IMR-90 (cell line): ENCODE measurements at regions not wholly inside any gene's neighbourhood (a gene's known extent, or its start where the extent isn't known, plus 50 kb on each side); places are given as distances from the start of the nearest gene placed in this dataset.

Experiments used
- ATAC-seq: fragments of 200-7000 bp; cut with Tn5 transposase; 2 replicates; pipeline ENCODE4 v1.9.1; 2020; ENCODE audit warnings: low read depth, mild to moderate bottlenecking, moderate library complexity
- BruUV-seq: library from RNA; stranded (reverse); fragments of 400-500 nt; replicated peaks from 2 replicates; lab custom pipeline; 2021; lab: Mats Ljungman, UMichigan
- CTCF ChIA-PET: fragments of 300-600 bp; formaldehyde crosslinking; extraction: SDS; loops from one replicate; lab custom pipeline; 2021; ENCODE audit warnings: antibody characterized with exemption; lab: Yijun Ruan, JAX
- POLR2A ChIA-PET: fragments of 300-600 bp; sonication (Branson Sonifier 250); formaldehyde crosslinking; loops from one replicate; lab custom pipeline; 2022; ENCODE audit warnings: antibody characterized with exemption; ENCODE audit not compliant: unreplicated experiment; lab: Charles Lee
- DNase-seq: peaks from one replicate; pipeline ENCODE4 v3.0.0; 2013
- H2AFZ ChIP-seq: replicated peaks from 2 replicates; pipeline ENCODE3; 2013; ENCODE audit warnings: low read length, mild to moderate bottlenecking; ENCODE audit not compliant: poor library complexity
- H2AK5ac ChIP-seq: 2 replicates; pipeline ENCODE4 v1.6.1; 2013; ENCODE audit warnings: low read depth, low read length, inconsistent platforms
- H2AK9ac ChIP-seq: replicated peaks from 2 replicates; pipeline ENCODE3; 2013; ENCODE audit warnings: mild to moderate bottlenecking, low read depth, low read length, moderate library complexity; ENCODE audit not compliant: poor library complexity
- H2BK120ac ChIP-seq: 2 replicates; pipeline ENCODE4 v1.6.1; 2013; ENCODE audit warnings: low read depth, low read length, inconsistent platforms
- H2BK15ac ChIP-seq: 3 replicates; pipeline ENCODE4 v1.6.1; 2013; ENCODE audit warnings: low read depth, low read length, inconsistent platforms
- H2BK20ac ChIP-seq: 2 replicates; pipeline ENCODE4 v1.6.1; 2013; ENCODE audit warnings: low read depth, mild to moderate bottlenecking, inconsistent platforms, low read length, moderate library complexity
- H2BK5ac ChIP-seq: 2 replicates; pipeline ENCODE4 v1.6.1; 2013; ENCODE audit warnings: mild to moderate bottlenecking, low read depth, low read length, inconsistent platforms; ENCODE audit not compliant: poor library complexity, severe bottlenecking
- H3K14ac ChIP-seq: replicated peaks from 2 replicates; pipeline ENCODE4 v1.6.1; 2013; ENCODE audit warnings: low read depth, low read length, inconsistent platforms
- H3K18ac ChIP-seq: 2 replicates; pipeline ENCODE4 v1.6.1; 2013; ENCODE audit warnings: low read depth, low read length, control low read depth
- H3K23ac ChIP-seq: 2 replicates; pipeline ENCODE4 v1.6.1; 2013; ENCODE audit warnings: low read depth, low read length, inconsistent platforms
- H3K27ac ChIP-seq: 2 replicates; pipeline ENCODE4 v1.5.1; 2013; ENCODE audit warnings: mild to moderate bottlenecking, control low read depth, low read length; ENCODE audit not compliant: insufficient read depth
- H3K27me3 ChIP-seq: 2 replicates; pipeline ENCODE4 v1.6.1; 2013; ENCODE audit warnings: low read length; ENCODE audit not compliant: control insufficient read depth, insufficient read depth
- H3K36me3 ChIP-seq: 2 replicates; pipeline ENCODE4 v1.6.1; 2013; ENCODE audit warnings: low read length, mixed read lengths; ENCODE audit not compliant: control insufficient read depth, insufficient read depth
- H3K4ac ChIP-seq: 2 replicates; pipeline ENCODE4 v1.6.1; 2013; ENCODE audit warnings: low read depth, low read length, inconsistent platforms
- H3K4me1 ChIP-seq: 2 replicates; pipeline ENCODE4 v1.6.1; 2013; ENCODE audit warnings: low read length, mixed read lengths; ENCODE audit not compliant: control insufficient read depth, insufficient read depth
- H3K4me2 ChIP-seq: 2 replicates; pipeline ENCODE4 v1.6.1; 2013; ENCODE audit warnings: low read depth, mild to moderate bottlenecking, control low read depth, low read length, moderate library complexity
- H3K4me3 ChIP-seq: 2 replicates; pipeline ENCODE4 v1.5.1; 2013; ENCODE audit warnings: low read depth, mild to moderate bottlenecking, control low read depth, low read length, moderate library complexity; ENCODE audit not compliant: insufficient read depth
- H3K56ac ChIP-seq: 2 replicates; pipeline ENCODE4 v1.6.1; 2013; ENCODE audit warnings: low read length, inconsistent platforms; ENCODE audit not compliant: insufficient read depth; ENCODE audit errors: extremely low read depth
- H3K79me1 ChIP-seq, 2 experiments: 2 replicates each; pipeline ENCODE4 v1.6.1; 2013; ENCODE audit warnings: low read length in 2 of 2, inconsistent platforms in 1 of 2, low read depth in 1 of 2
- H3K9ac ChIP-seq: 2 replicates; pipeline ENCODE4 v1.6.1; 2013; ENCODE audit warnings: low read depth, low read length, control low read depth
- H3K9me1 ChIP-seq: 2 replicates; pipeline ENCODE4 v1.6.1; 2013; ENCODE audit warnings: low read length, inconsistent platforms; ENCODE audit not compliant: insufficient read depth
- H3K9me3 ChIP-seq: 2 replicates; pipeline ENCODE4 v1.6.1; 2013; ENCODE audit warnings: low read length; ENCODE audit not compliant: control insufficient read depth, insufficient read depth
- H4K20me1 ChIP-seq: 2 replicates; pipeline ENCODE4 v1.6.1; 2013; ENCODE audit warnings: low read length, inconsistent platforms; ENCODE audit not compliant: insufficient read depth
- H4K5ac ChIP-seq: 2 replicates; pipeline ENCODE4 v1.6.1; 2013; ENCODE audit warnings: mild to moderate bottlenecking, low read depth, low read length, control low read depth
- H4K8ac ChIP-seq, 2 experiments: 2 replicates each; pipeline ENCODE4 v1.6.1; 2013; ENCODE audit warnings: low read depth in 2 of 2, low read length in 2 of 2, control low read depth in 1 of 2, inconsistent platforms in 1 of 2
- H4K91ac ChIP-seq: 2 replicates; pipeline ENCODE4 v1.6.1; 2013; ENCODE audit warnings: low read depth, low read length, inconsistent platforms; ENCODE audit not compliant: insufficient read depth
- CEBPB ChIP-seq: IDR thresholded peaks from 2 replicates; pipeline ENCODE4 v1.6.1; 2012; ENCODE audit warnings: low read depth, low read length, improper control_type of control experiment
- CHD1 ChIP-seq: IDR thresholded peaks from 2 replicates; pipeline ENCODE4 v1.6.1; 2012; ENCODE audit warnings: low read depth, low read length, improper control_type of control experiment
- CTCF ChIP-seq: conservative IDR thresholded peaks from 2 replicates; pipeline ENCODE4 v1.5.1; 2012; ENCODE audit warnings: mild to moderate bottlenecking, low read depth, low read length, improper control_type of control experiment
- ELK1 ChIP-seq: fragments of 150-350 bp; IDR thresholded peaks from 2 replicates; pipeline ENCODE4 v1.6.1; 2016; ENCODE audit warnings: low read depth, mild to moderate bottlenecking, low read length, moderate library complexity, borderline replicate concordance
- FOS ChIP-seq: fragments of 150-350 bp; IDR thresholded peaks from 2 replicates; pipeline ENCODE4 v1.6.1; 2016; ENCODE audit warnings: low read depth, low read length
- MAZ ChIP-seq: IDR thresholded peaks from 2 replicates; pipeline ENCODE4 v1.6.1; 2012; ENCODE audit warnings: low read depth, mild to moderate bottlenecking, low read length, improper control_type of control experiment, moderate library complexity, borderline replicate concordance
- MXI1 ChIP-seq: IDR thresholded peaks from 2 replicates; pipeline ENCODE4 v1.6.1; 2012; ENCODE audit warnings: low read depth, mild to moderate bottlenecking, low read length, moderate library complexity, borderline replicate concordance
- NFE2L2 ChIP-seq: fragments of 150-350 bp; IDR thresholded peaks from 2 replicates; pipeline ENCODE4 v1.6.1; 2016; ENCODE audit warnings: low read depth, mild to moderate bottlenecking, low read length
- RAD21 ChIP-seq: IDR thresholded peaks from 2 replicates; pipeline ENCODE4 v1.6.1; 2012; ENCODE audit warnings: low read length, improper control_type of control experiment
- RFX5 ChIP-seq: IDR thresholded peaks from 2 replicates; pipeline ENCODE4 v1.8.0; 2012; ENCODE audit warnings: low read depth, mild to moderate bottlenecking, low read length, moderate library complexity
- SMC3 ChIP-seq: fragments of 150-350 bp; IDR thresholded peaks from 2 replicates; pipeline ENCODE4 v1.6.1; 2016; ENCODE audit warnings: low read depth, mild to moderate bottlenecking, antibody characterized with exemption, low read length, moderate library complexity
- USF2 ChIP-seq: fragments of 150-350 bp; IDR thresholded peaks from 2 replicates; pipeline ENCODE4 v1.6.1; 2017; ENCODE audit warnings: mild to moderate bottlenecking, antibody characterized with exemption, low read length, low read depth
- WGBS, 2 experiments: methylation state at CpG; one replicate each; pipeline versions ENCODE4 v1.1.5 to v1.1.7; 2013; ENCODE audit warnings: missing lambda C conversion rate in 2 of 2; ENCODE audit not compliant: insufficient read length in 1 of 2; ENCODE audit errors: extremely low coverage in 2 of 2; 5-methylcytosine and 5-hydroxymethylcytosine counted together
- dilution Hi-C: fragments of 300-500 bp; cut with HindIII; formaldehyde crosslinking; loops from one replicate; pipeline ENCODE4 v1.14.3; 2018; ENCODE audit warnings: low sequenced_read_pairs; ENCODE audit not compliant: unreplicated experiment
- in situ Hi-C: fragments of 300-500 bp; cut with MboI; formaldehyde crosslinking; loops from 3 replicates; pipeline ENCODE4 v1.14.3; 2019; ENCODE audit warnings: low sequenced_read_pairs, inconsistent platforms, mixed read lengths
- intact Hi-C: fragments of 100-400 bp; cut with micrococcal nuclease; formaldehyde crosslinking; loops from 2 replicates; pipeline ENCODE4 v1.10.0; 2022

- no peak for TF ChIP-seq CEBPB
- no peak for TF ChIP-seq FOS
- no peak for TF ChIP-seq NFE2L2
- TF ChIP-seq RFX5: no peak
- TF ChIP-seq SMC3: no peak
- TF ChIP-seq MAZ: no peak
Measured at GRCh38 chr14:73770977-73771847, 57.0 kb upstream of the PNMA1 start (continued).

GRCh38 chr14:73768107-73768506 is 53.9 kb upstream of the PNMA1 start:
- H3K27ac ChIP-seq: no peak overlapping the region
- CTCF ChIA-PET: no interaction called here
- H3K4me3 ChIP-seq: no peak overlapping the region
- no peak overlapping the region for H3K4ac ChIP-seq
- no CpG with 5 or more reads among the region's 4 CpGs for WGBS, 2 experiments
- H2AK5ac ChIP-seq: no peak overlapping the region
- no peak overlapping the region for H2BK20ac ChIP-seq
- peaks cover 41% of the 10 kb centered on the region for H3K9me1 ChIP-seq
- dilution Hi-C loops: no loop called here
- H3K56ac ChIP-seq: no peak overlapping the region
- H4K5ac ChIP-seq: no peak overlapping the region
- no peak overlapping the region for H3K18ac ChIP-seq
- POLR2A ChIA-PET: no interaction called here
- H2AK9ac ChIP-seq: no peak overlapping the region
- ATAC-seq (no peak), DNase-seq (no peak)
- no peak overlapping the region for H3K4me2 ChIP-seq
- no peak overlapping the region for H4K91ac ChIP-seq
- H2BK15ac ChIP-seq: no peak overlapping the region
- H2BK120ac ChIP-seq: no peak overlapping the region
- peaks cover 81% of the 10 kb centered on the region for H4K20me1 ChIP-seq
- no peak overlapping the region for H3K9ac ChIP-seq
- H3K27me3 ChIP-seq: no peaks in the 10 kb centered on the region
- H3K9me3 ChIP-seq: no peaks in the 10 kb centered on the region
- no peaks in the 10 kb centered on the region for H3K36me3 ChIP-seq
- intact Hi-C loops: no loop called here
- in situ Hi-C loops: no loop called here
- no peak overlapping the region for H4K8ac ChIP-seq
- H2AFZ ChIP-seq: no peak overlapping the region
- no peak overlapping the region for H3K23ac ChIP-seq
- H3K79me1 ChIP-seq: peaks cover 59 to 85% of the 10 kb centered on the region in 2 experiments
- no TSS peak for BruUV-seq
- H3K14ac ChIP-seq: no peak overlapping the region
- H2BK5ac ChIP-seq: no peak overlapping the region
- H3K4me1 ChIP-seq: peaks cover 27% of the 10 kb centered on the region
- TF ChIP-seq SMC3 (no peak), ELK1 (no peak), CTCF (no peak), MXI1 (no peak), MAZ (no peak), FOS (no peak), RFX5 (no peak), RAD21 (no peak), USF2 (no peak), CHD1 (no peak)
